HG03280 (cell line): ENCODE measurements at regions not wholly inside any gene's neighbourhood (a gene's known extent, or its start where the extent isn't known, plus 50 kb on each side); places are given as distances from the start of the nearest gene placed in this dataset.

Experiments used
- ATAC-seq: cut with Tn5 transposase; IDR thresholded peaks from one replicate; pipeline ENCODE4 v1.9.1; 2021; ENCODE audit warnings: mild to moderate bottlenecking, moderate library complexity; ENCODE audit not compliant: unreplicated experiment

- no peak for ATAC-seq
Observed at GRCh38 chr2:200131307-200131706, 175.2 kb upstream of the SPATS2L start.

GRCh38 chr2:200135082-200135481, 171.4 kb upstream of the SPATS2L start:
- ATAC-seq: no peak

GRCh38 chr2:200136655-200137054, 169.8 kb upstream of the SPATS2L start:
- no peak for ATAC-seq

- no peak for ATAC-seq
Observed at GRCh38 chr2:200137271-200137670, 169.2 kb upstream of the SPATS2L start.

GRCh38 chr2:200137691-200138090, 168.8 kb upstream of the SPATS2L start:
- ATAC-seq: no peak

- no peak for ATAC-seq
Observed at GRCh38 chr2:200138391-200139124, 167.9 kb upstream of the SPATS2L start.

GRCh38 chr2:200144571-200144970, 161.9 kb upstream of the SPATS2L start:
- ATAC-seq: no peak

GRCh38 chr2:200146501-200146900, 160.0 kb upstream of the SPATS2L start:
- ATAC-seq: no peak

GRCh38 chr2:200147371-200147770, 159.1 kb upstream of the SPATS2L start:
- ATAC-seq: no peak

- ATAC-seq: no peak
Observed at GRCh38 chr2:200148366-200148765, 158.1 kb upstream of the SPATS2L start.

- no peak for ATAC-seq
Observed at GRCh38 chr2:200150411-200151086, 155.9 kb upstream of the SPATS2L start.

- no peak for ATAC-seq
Observed at GRCh38 chr2:200155652-200156051, 150.8 kb upstream of the SPATS2L start.

GRCh38 chr2:200156166-200156835, 150.2 kb upstream of the SPATS2L start:
- no peak for ATAC-seq

GRCh38 chr2:200158647-200159356, 147.7 kb upstream of the SPATS2L start:
- ATAC-seq: no peak

- ATAC-seq: no peak
Observed at GRCh38 chr2:200159357-200159707, 147.2 kb upstream of the SPATS2L start.

- ATAC-seq: no peak
Observed at GRCh38 chr2:200159829-200160781, 146.4 kb upstream of the SPATS2L start.

GRCh38 chr2:200161458-200161857, 145.0 kb upstream of the SPATS2L start:
- ATAC-seq: no peak

- no peak for ATAC-seq
Observed at GRCh38 chr2:200165687-200166086, 140.8 kb upstream of the SPATS2L start.

- ATAC-seq: no peak
Observed at GRCh38 chr2:200168641-200169555, 137.6 kb upstream of the SPATS2L start.
